Spleen (tissue), 7 donors: ENCODE measurements at regions not wholly inside any gene's neighbourhood (a gene's known extent, or its start where the extent isn't known, plus 50 kb on each side); places are given as distances from the start of the nearest gene placed in this dataset.

ENCODE experiments used
- POLR2A ChIP-seq, 3 donors: fragments of 450-650 bp; IDR thresholded peaks; one replicate each; pipeline ENCODE4 v1.5.1; 2017; ENCODE audit warnings: antibody characterized with exemption in 3 of 3, mild to moderate bottlenecking in 1 of 3
- POLR2AphosphoS5 ChIP-seq, 3 donors: sonication (generic); formaldehyde crosslinking; IDR thresholded peaks; one replicate each; pipeline ENCODE4 v1.5.1; 2017; ENCODE audit warnings: antibody characterized with exemption in 3 of 3
- TF ChIP-seq, protein P1 (sequence below), 11 experiments: fragments of 200-600 bp in 7 of 11; fragments of 450-650 bp in 4 of 11; sonication (generic) in 4 of 11; IDR thresholded peaks in 8 of 11; conservative IDR thresholded peaks in 3 of 11; 1 replicate in 7 of 11; 2 replicates in 4 of 11; pipeline versions ENCODE4 v1.4.0 to v1.8.0; 2016 to 2021; ENCODE audit warnings: antibody characterized with exemption in 11 of 11, inconsistent platforms in 4 of 11, mild to moderate bottlenecking in 1 of 11
- donor health status: DM: no; HTN: no; CAD: no; lungs with moderate emphysema.
- donor health status: DM: no; HTN: no; CAD: no.
- donor health status: DM: no; HTN: no; CAD: no.

DNA sequence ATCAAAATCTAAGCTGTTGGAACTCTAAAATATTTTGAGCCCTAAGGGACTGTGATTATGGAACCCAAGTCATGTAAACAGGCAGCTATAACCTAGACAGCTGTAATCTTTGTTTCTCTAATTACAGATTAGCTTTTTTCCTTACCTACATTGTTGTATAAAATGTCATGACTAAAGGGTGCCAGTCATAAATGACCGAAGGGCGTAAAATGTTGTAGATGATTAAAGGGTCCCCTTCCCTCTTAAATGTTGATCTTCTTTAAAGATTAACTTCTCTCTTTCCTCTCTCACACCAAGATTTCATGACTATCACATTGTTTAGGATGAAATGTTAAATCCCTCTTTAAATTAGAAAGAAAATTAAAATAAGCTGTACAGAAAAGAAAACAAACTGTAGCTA, 659.4 kb upstream of the NR3C2 start:
- TF ChIP-seq, protein P1, sequence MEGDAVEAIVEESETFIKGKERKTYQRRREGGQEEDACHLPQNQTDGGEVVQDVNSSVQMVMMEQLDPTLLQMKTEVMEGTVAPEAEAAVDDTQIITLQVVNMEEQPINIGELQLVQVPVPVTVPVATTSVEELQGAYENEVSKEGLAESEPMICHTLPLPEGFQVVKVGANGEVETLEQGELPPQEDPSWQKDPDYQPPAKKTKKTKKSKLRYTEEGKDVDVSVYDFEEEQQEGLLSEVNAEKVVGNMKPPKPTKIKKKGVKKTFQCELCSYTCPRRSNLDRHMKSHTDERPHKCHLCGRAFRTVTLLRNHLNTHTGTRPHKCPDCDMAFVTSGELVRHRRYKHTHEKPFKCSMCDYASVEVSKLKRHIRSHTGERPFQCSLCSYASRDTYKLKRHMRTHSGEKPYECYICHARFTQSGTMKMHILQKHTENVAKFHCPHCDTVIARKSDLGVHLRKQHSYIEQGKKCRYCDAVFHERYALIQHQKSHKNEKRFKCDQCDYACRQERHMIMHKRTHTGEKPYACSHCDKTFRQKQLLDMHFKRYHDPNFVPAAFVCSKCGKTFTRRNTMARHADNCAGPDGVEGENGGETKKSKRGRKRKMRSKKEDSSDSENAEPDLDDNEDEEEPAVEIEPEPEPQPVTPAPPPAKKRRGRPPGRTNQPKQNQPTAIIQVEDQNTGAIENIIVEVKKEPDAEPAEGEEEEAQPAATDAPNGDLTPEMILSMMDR (IDR thresholded peaks at IDR 0.05 in 8 of 11, conservative IDR thresholded peaks at IDR 0.05 in 3 of 11), result no peak
- TF ChIP-seq POLR2A (IDR thresholded peaks at IDR 0.05) (no peak), POLR2AphosphoS5 (IDR thresholded peaks at IDR 0.05) (no peak)
